HepG2 (cell line): ENCODE measurements at regions not wholly inside any gene's neighbourhood (a gene's known extent, or its start where the extent isn't known, plus 50 kb on each side); places are given as distances from the start of the nearest gene placed in this dataset.

ENCODE experiments used
- ARNTL ChIP-seq: sonication (generic); formaldehyde crosslinking; IDR thresholded peaks from 2 replicates; pipeline ENCODE4 v1.4.0; 2020; ENCODE audit warnings: mild to moderate bottlenecking, missing genetic modification reagents
- BRF2 ChIP-seq: sonication (generic); formaldehyde crosslinking; IDR thresholded peaks from 2 replicates; pipeline ENCODE4 v1.8.1; 2022; ENCODE audit warnings: mild to moderate bottlenecking, missing genetic modification reagents
- CBX1 ChIP-seq: IDR thresholded peaks from one replicate; pipeline ENCODE4 v1.6.1; 2016; ENCODE audit warnings: antibody characterized with exemption, low read depth
- FOXO1 ChIP-seq: sonication (generic); formaldehyde crosslinking; IDR thresholded peaks from 2 replicates; pipeline ENCODE4 v1.4.0; 2020; ENCODE audit warnings: missing genetic modification reagents
- HNF4G ChIP-seq, 2 experiments: sonication (generic) in 1 of 2; formaldehyde crosslinking in 1 of 2; IDR thresholded peaks; 2 replicates each; pipeline versions ENCODE4 v1.4.0 to v1.6.1; 2011 to 2020; ENCODE audit warnings: borderline replicate concordance in 2 of 2, low read depth in 2 of 2, mild to moderate bottlenecking in 2 of 2, low read length in 1 of 2, missing genetic modification reagents in 1 of 2, moderate library complexity in 1 of 2
- JARID2 ChIP-seq: sonication (generic); formaldehyde crosslinking; IDR thresholded peaks from 2 replicates; pipeline ENCODE4 v1.8.1; 2023; ENCODE audit warnings: missing genetic modification reagents, inconsistent platforms; ENCODE audit not compliant: insufficient replicate concordance
- MEIS1 ChIP-seq: sonication (generic); formaldehyde crosslinking; IDR thresholded peaks from 2 replicates; pipeline ENCODE4 v1.9.0; 2021; ENCODE audit warnings: mild to moderate bottlenecking, missing genetic modification reagents, moderate library complexity, borderline replicate concordance
- MXD4 ChIP-seq: IDR thresholded peaks from 2 replicates; pipeline ENCODE4 v1.6.1; 2016; ENCODE audit warnings: mild to moderate bottlenecking, missing biosample characterization, missing genetic modification reagents
- NR2F2 ChIP-seq: IDR thresholded peaks from 2 replicates; pipeline ENCODE4 v1.6.1; 2012; ENCODE audit warnings: low read depth, inconsistent platforms, borderline replicate concordance
- PBX2 ChIP-seq: IDR thresholded peaks from 2 replicates; pipeline ENCODE4 v1.6.1; 2016; ENCODE audit warnings: control low read depth
- PHF21A ChIP-seq: sonication (generic); formaldehyde crosslinking; IDR thresholded peaks from 2 replicates; pipeline ENCODE4 v1.5.0; 2020; ENCODE audit warnings: mild to moderate bottlenecking, missing genetic modification reagents
- PITX1 ChIP-seq: sonication (generic); formaldehyde crosslinking; IDR thresholded peaks from 2 replicates; pipeline ENCODE4 v1.5.1; 2020; ENCODE audit warnings: mild to moderate bottlenecking, missing genetic modification reagents
- RCOR2 ChIP-seq: IDR thresholded peaks from 2 replicates; pipeline ENCODE4 v1.6.1; 2016; ENCODE audit warnings: missing biosample characterization, missing genetic modification reagents
- SOX5 ChIP-seq: IDR thresholded peaks from 2 replicates; pipeline ENCODE4 v1.6.1; 2016; ENCODE audit warnings: borderline replicate concordance
- SSRP1 ChIP-seq: IDR thresholded peaks from 2 replicates; pipeline ENCODE4 v1.6.1; 2016; ENCODE audit warnings: control low read depth
- TBL1XR1 ChIP-seq: fragments of 150-350 bp; IDR thresholded peaks from 2 replicates; pipeline ENCODE4 v1.6.1; 2014; ENCODE audit warnings: borderline replicate concordance, low read length; ENCODE audit not compliant: partially characterized antibody
- THRA ChIP-seq: sonication (generic); formaldehyde crosslinking; IDR thresholded peaks from 2 replicates; pipeline ENCODE4 v1.4.0; 2020; ENCODE audit warnings: missing genetic modification reagents, borderline replicate concordance
- ZBED4 ChIP-seq: sonication (generic); formaldehyde crosslinking; IDR thresholded peaks from 2 replicates; pipeline ENCODE4 v1.4.0; 2020; ENCODE audit warnings: missing genetic modification reagents, borderline replicate concordance
- ZBTB8A ChIP-seq: sonication (generic); formaldehyde crosslinking; IDR thresholded peaks from 2 replicates; pipeline ENCODE4 v1.4.0; 2020; ENCODE audit warnings: mild to moderate bottlenecking, low read depth, missing genetic modification reagents, borderline replicate concordance
- ZFP1 ChIP-seq: IDR thresholded peaks from 2 replicates; pipeline ENCODE4 v1.6.1; 2016
- ZNF660 ChIP-seq: sonication (generic); formaldehyde crosslinking; IDR thresholded peaks from 2 replicates; pipeline ENCODE4 v1.5.1; 2020; ENCODE audit warnings: mild to moderate bottlenecking, low read depth, missing genetic modification reagents, borderline replicate concordance
- ZNF878 ChIP-seq: sonication (generic); formaldehyde crosslinking; IDR thresholded peaks from 2 replicates; pipeline ENCODE4 v1.8.1; 2023; ENCODE audit warnings: mild to moderate bottlenecking, missing genetic modification reagents, moderate library complexity

GRCh38 chr3:32045091-32045915 lies 61.1 kb upstream of the GPD1L start (continued):
- peak; percentile 96 for TF ChIP-seq PITX1 (CRISPR knock-in tag)
- TF ChIP-seq RCOR2 (CRISPR knock-in tag): peak; percentile 87
- TF ChIP-seq PHF21A: peak; percentile 78
- peak; percentile 100 for TF ChIP-seq NR2F2
- TF ChIP-seq ZBTB8A (CRISPR knock-in tag): no peak
- peak; percentile 91 for TF ChIP-seq JARID2 (CRISPR knock-in tag)
- peak; percentile 88 for TF ChIP-seq SOX5
- peak; percentile 98 for TF ChIP-seq THRA (CRISPR knock-in tag)
- TF ChIP-seq MXD4 (CRISPR knock-in tag): peak; percentile 56; the same call in 1 of the 2 replicates
- TF ChIP-seq ARNTL (CRISPR knock-in tag): 0 out of 2 replicates have a peak, but pooled peaks have one; percentile 42
- TF ChIP-seq HNF4G (IDR thresholded peaks at IDR 0.05; ENCODE audit: borderline replicate concordance, low read depth, low read length): peak; percentile 35; the same call in 1 of the 2 replicates
- TF ChIP-seq HNF4G (CRISPR knock-in tag; IDR thresholded peaks at IDR 0.05; ENCODE audit: borderline replicate concordance, low read depth): no peak
- TF ChIP-seq ZBED4 (CRISPR knock-in tag): no peak
- peak; percentile 60; the same call in 1 of the 2 replicates for TF ChIP-seq ZNF878 (CRISPR knock-in tag)
- 0 out of 2 replicates have a peak, but pooled peaks have one; percentile 48 for TF ChIP-seq ZFP1 (CRISPR knock-in tag)
- peak; percentile 60; the same call in 1 of the 2 replicates for TF ChIP-seq MEIS1 (CRISPR knock-in tag)
- TF ChIP-seq CBX1: no peak
- TF ChIP-seq FOXO1 (CRISPR knock-in tag): peak; percentile 88
- TF ChIP-seq PBX2: no peak
- TF ChIP-seq TBL1XR1: peak; percentile 98
- no peak for TF ChIP-seq SSRP1
- TF ChIP-seq ZNF660: no peak
- TF ChIP-seq BRF2: peak; percentile 79; the same call in 1 of the 2 replicates
